Type B pancreatic cell (in vitro differentiated cells): ENCODE measurements at regions not wholly inside any gene's neighbourhood (a gene's known extent, or its start where the extent isn't known, plus 50 kb on each side); places are given as distances from the start of the nearest gene placed in this dataset.

Experiments used
- DNase-seq: peaks from one replicate; pipeline ENCODE4 v3.0.0; 2021; ENCODE audit warnings: mixed read lengths; ENCODE audit not compliant: unreplicated experiment; ENCODE audit errors: extremely low spot score
- H3K27ac Mint-ChIP-seq: 2 replicates; pipeline ENCODE4 v1.8.0; 2021; ENCODE audit warnings: mild to moderate bottlenecking, mixed read lengths
- H3K27me3 Mint-ChIP-seq: 2 replicates; pipeline ENCODE4 v1.8.0; 2021; ENCODE audit warnings: mixed read lengths
- H3K36me3 Mint-ChIP-seq: 2 replicates; pipeline ENCODE4 v1.8.0; 2021; ENCODE audit warnings: mixed read lengths
- H3K4me1 Mint-ChIP-seq: one replicate; pipeline ENCODE4 v1.8.0; 2021; ENCODE audit warnings: mixed read lengths; ENCODE audit not compliant: unreplicated experiment
- H3K4me3 Mint-ChIP-seq: 2 replicates; pipeline ENCODE4 v1.8.0; 2021; ENCODE audit warnings: mild to moderate bottlenecking, mixed read lengths
- H3K9me3 Mint-ChIP-seq: 2 replicates; pipeline ENCODE4 v1.8.0; 2021; ENCODE audit warnings: mixed read lengths
- CTCF ChIP-seq: fragments of 200-600 bp; sonication (generic); conservative IDR thresholded peaks from 2 replicates; pipeline ENCODE4 v1.5.0; 2021; ENCODE audit warnings: antibody characterized with exemption, mild to moderate bottlenecking

- H3K4me1 Mint-ChIP-seq, result no peaks in the 10 kb centered on the region
- H3K4me3 Mint-ChIP-seq, result no peak overlapping the region
- no peaks in the 10 kb centered on the region for H3K27me3 Mint-ChIP-seq
- H3K36me3 Mint-ChIP-seq, result no peaks in the 10 kb centered on the region
- peaks cover 4% of the 10 kb centered on the region for H3K9me3 Mint-ChIP-seq
- no peak for DNase-seq
- no peak for TF ChIP-seq CTCF
- H3K27ac Mint-ChIP-seq, result no peak overlapping the region
Measured at GRCh38 chr12:14315501-14315900, 50.0 kb upstream of the ATF7IP start.
